ENCODE measurements at regions not wholly inside any gene's neighbourhood (a gene's known extent, or its start where the extent isn't known, plus 50 kb on each side); places are given as distances from the start of the nearest gene placed in this dataset.

DNA sequence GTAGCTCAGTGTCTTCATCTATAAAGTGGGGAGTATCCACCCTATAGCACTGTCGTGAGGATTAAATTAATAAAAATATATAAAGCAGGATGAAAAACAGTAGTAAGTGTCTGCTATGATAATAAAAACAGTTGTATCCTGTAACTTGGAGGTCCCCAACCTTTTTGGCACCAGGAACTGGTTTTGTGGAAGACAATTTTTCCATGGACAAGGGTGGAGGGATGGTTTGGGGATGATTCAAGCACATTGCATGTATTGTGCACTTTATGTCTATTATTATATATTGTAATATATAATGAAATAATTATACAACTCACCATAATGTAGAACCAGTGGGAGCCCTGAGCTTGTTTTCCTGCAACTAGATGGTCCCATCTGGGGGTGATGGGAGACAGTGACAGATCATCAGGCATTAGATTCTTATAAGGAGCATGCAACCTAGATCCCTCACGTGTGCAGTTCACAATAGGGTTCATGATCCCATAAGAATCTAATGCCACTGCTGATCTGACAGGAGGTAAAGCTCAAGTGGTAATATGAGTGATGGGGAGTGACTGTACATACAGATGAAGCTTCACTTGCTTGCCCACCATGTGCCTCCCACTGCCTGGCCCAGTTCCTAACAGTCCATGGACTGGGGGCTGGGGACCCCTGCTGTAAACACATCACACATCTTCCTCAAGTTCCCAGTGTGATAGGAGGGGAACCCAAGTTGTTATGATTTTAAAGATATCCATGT is 177.4 kb upstream of the DAPK1 start:
- Histone ChIP-seq H3K27me3 (ENCODE audit: insufficient read depth, poor library complexity, severe bottlenecking) (no peaks in the 10 kb centered on the region), H3K27ac (replicated peaks) (no peak overlapping the region), H3K4me3 (replicated peaks; ENCODE audit: insufficient read depth, low read length) (no peak overlapping the region)
- no peak for DNase-seq (ENCODE audit: low read depth in 1 of 2, low spot score in 1 of 2)
- no peak for TF ChIP-seq GABPA (IDR thresholded peaks at IDR 0.05; ENCODE audit: low read depth)
- TF ChIP-seq SPI1 (IDR thresholded peaks at IDR 0.05; ENCODE audit: borderline replicate concordance, low read depth), result no peak
- no peak for TF ChIP-seq POLR2AphosphoS5 (IDR thresholded peaks at IDR 0.05; ENCODE audit: low read depth)
- TF ChIP-seq, protein P1, sequence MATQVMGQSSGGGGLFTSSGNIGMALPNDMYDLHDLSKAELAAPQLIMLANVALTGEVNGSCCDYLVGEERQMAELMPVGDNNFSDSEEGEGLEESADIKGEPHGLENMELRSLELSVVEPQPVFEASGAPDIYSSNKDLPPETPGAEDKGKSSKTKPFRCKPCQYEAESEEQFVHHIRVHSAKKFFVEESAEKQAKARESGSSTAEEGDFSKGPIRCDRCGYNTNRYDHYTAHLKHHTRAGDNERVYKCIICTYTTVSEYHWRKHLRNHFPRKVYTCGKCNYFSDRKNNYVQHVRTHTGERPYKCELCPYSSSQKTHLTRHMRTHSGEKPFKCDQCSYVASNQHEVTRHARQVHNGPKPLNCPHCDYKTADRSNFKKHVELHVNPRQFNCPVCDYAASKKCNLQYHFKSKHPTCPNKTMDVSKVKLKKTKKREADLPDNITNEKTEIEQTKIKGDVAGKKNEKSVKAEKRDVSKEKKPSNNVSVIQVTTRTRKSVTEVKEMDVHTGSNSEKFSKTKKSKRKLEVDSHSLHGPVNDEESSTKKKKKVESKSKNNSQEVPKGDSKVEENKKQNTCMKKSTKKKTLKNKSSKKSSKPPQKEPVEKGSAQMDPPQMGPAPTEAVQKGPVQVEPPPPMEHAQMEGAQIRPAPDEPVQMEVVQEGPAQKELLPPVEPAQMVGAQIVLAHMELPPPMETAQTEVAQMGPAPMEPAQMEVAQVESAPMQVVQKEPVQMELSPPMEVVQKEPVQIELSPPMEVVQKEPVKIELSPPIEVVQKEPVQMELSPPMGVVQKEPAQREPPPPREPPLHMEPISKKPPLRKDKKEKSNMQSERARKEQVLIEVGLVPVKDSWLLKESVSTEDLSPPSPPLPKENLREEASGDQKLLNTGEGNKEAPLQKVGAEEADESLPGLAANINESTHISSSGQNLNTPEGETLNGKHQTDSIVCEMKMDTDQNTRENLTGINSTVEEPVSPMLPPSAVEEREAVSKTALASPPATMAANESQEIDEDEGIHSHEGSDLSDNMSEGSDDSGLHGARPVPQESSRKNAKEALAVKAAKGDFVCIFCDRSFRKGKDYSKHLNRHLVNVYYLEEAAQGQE (IDR thresholded peaks at IDR 0.05; ENCODE audit: insufficient replicate concordance, low read depth), result no peak
- TF ChIP-seq, protein P2, sequence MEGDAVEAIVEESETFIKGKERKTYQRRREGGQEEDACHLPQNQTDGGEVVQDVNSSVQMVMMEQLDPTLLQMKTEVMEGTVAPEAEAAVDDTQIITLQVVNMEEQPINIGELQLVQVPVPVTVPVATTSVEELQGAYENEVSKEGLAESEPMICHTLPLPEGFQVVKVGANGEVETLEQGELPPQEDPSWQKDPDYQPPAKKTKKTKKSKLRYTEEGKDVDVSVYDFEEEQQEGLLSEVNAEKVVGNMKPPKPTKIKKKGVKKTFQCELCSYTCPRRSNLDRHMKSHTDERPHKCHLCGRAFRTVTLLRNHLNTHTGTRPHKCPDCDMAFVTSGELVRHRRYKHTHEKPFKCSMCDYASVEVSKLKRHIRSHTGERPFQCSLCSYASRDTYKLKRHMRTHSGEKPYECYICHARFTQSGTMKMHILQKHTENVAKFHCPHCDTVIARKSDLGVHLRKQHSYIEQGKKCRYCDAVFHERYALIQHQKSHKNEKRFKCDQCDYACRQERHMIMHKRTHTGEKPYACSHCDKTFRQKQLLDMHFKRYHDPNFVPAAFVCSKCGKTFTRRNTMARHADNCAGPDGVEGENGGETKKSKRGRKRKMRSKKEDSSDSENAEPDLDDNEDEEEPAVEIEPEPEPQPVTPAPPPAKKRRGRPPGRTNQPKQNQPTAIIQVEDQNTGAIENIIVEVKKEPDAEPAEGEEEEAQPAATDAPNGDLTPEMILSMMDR (IDR thresholded peaks at IDR 0.05; ENCODE audit: insufficient read depth, low read length), result no peak

DNA sequence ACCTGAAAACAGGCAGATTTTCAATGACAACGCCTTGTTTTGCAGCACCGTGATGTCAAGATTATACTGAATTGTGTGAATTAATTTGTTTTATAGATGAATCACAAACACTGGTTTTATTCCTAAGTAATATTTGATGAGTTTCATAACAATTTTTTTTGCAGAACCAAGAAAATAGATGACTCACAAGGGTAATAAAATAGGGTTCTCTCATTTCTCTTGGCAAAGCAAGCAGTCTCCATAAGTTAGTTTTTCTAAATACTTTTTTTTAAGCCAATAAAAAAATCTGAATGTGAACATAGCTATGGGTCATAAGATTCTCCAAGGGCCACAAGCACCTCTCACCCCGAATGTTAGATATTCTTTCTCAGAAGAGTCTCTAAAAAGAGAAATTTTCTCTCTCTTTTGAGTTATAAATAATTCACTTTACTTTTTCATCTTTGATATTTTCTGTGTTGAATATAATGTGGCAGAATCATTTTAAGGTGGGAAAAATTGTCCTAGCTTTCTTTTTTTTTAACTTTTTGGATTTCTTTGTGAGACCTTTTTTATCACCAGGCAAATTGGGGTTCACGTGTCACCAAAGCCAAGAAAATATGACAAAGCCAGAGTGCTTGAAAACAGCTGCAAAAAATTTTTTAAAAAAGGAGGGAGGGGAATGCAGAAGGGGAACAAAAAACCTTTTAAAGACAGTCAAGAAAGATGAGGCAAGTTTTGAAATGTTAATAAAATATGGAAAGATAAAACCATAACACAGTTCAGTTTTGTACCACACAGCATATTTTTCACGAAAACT is 174.6 kb upstream of the DAPK1 start:
- Histone ChIP-seq H3K27ac (replicated peaks) (no peak overlapping the region), H3K27me3 (ENCODE audit: insufficient read depth, poor library complexity, severe bottlenecking) (no peaks in the 10 kb centered on the region), H3K4me3 (replicated peaks; ENCODE audit: insufficient read depth, low read length) (no peak overlapping the region)
- TF ChIP-seq, protein P1 (IDR thresholded peaks at IDR 0.05; ENCODE audit: insufficient replicate concordance, low read depth), result no peak
- TF ChIP-seq GABPA (IDR thresholded peaks at IDR 0.05; ENCODE audit: low read depth) (no peak), POLR2AphosphoS5 (IDR thresholded peaks at IDR 0.05; ENCODE audit: low read depth) (no peak), SPI1 (IDR thresholded peaks at IDR 0.05; ENCODE audit: borderline replicate concordance, low read depth) (no peak)
- TF ChIP-seq, protein P2 (IDR thresholded peaks at IDR 0.05; ENCODE audit: insufficient read depth, low read length), result no peak
- no peak for DNase-seq (ENCODE audit: low read depth in 1 of 2, low spot score in 1 of 2)

DNA sequence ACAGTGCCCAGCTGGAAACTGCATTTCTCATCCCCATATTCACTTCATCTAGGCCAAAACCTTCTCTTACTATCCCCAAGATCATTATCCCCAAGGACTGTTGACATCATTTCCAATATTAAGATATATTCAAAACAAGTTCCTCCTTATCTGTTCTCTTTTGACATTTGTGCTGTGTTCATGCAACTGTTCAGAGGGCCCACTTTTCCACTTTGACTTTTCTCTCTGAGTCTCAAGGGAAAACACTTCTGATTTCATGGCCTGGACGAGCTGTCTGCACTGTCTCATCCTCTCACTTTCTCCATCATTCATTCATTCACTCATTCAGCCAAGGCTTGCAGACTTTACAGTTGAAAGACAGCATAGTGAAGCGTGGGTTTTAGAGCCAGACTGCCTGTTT is 173.7 kb upstream of the DAPK1 start:
- Histone ChIP-seq H3K27me3 (ENCODE audit: insufficient read depth, poor library complexity, severe bottlenecking) (no peaks in the 10 kb centered on the region), H3K27ac (replicated peaks) (no peak overlapping the region), H3K4me3 (replicated peaks; ENCODE audit: insufficient read depth, low read length) (no peak overlapping the region)
- TF ChIP-seq SPI1 (IDR thresholded peaks at IDR 0.05; ENCODE audit: borderline replicate concordance, low read depth), result no peak
- TF ChIP-seq, protein P1 (IDR thresholded peaks at IDR 0.05; ENCODE audit: insufficient replicate concordance, low read depth), result no peak
- no peak for TF ChIP-seq POLR2AphosphoS5 (IDR thresholded peaks at IDR 0.05; ENCODE audit: low read depth)
- no peak for TF ChIP-seq GABPA (IDR thresholded peaks at IDR 0.05; ENCODE audit: low read depth)
- TF ChIP-seq, protein P2 (IDR thresholded peaks at IDR 0.05; ENCODE audit: insufficient read depth, low read length), result no peak
- no peak for DNase-seq (ENCODE audit: low read depth in 1 of 2, low spot score in 1 of 2)
